GM12872 (cell line): ENCODE measurements at regions not wholly inside any gene's neighbourhood (a gene's known extent, or its start where the extent isn't known, plus 50 kb on each side); places are given as distances from the start of the nearest gene placed in this dataset.

Experiments
- CTCF ChIP-seq: IDR thresholded peaks from 3 replicates; pipeline ENCODE4 v1.5.1; 2011; ENCODE audit warnings: low read depth, mild to moderate bottlenecking, low read length, moderate library complexity; ENCODE audit not compliant: insufficient read depth

- no peak for TF ChIP-seq CTCF
Measured at GRCh38 chr12:19844224-19844623, 404.9 kb downstream of the AEBP2 start.

GRCh38 chr12:19846574-19846973 lies 407.3 kb downstream of the AEBP2 start:
- no peak for TF ChIP-seq CTCF

GRCh38 chr12:19847294-19848059 lies 408.2 kb downstream of the AEBP2 start:
- no peak for TF ChIP-seq CTCF

- no peak for TF ChIP-seq CTCF
Measured at GRCh38 chr12:19848421-19848820, 409.1 kb downstream of the AEBP2 start.

- no peak for TF ChIP-seq CTCF
Measured at GRCh38 chr12:19849208-19849607, 409.9 kb downstream of the AEBP2 start.

- no peak for TF ChIP-seq CTCF
Measured at GRCh38 chr12:19850346-19851065, 411.2 kb downstream of the AEBP2 start.

GRCh38 chr12:19852100-19852855 lies 413.0 kb downstream of the AEBP2 start:
- TF ChIP-seq CTCF, result no peak
